ENCODE measurements at regions not wholly inside any gene's neighbourhood (a gene's known extent, or its start where the extent isn't known, plus 50 kb on each side); places are given as distances from the start of the nearest gene placed in this dataset.
"Not testable (repeated sequence)": the region's sequence is repeated elsewhere in the genome, so short reads cannot be mapped to it uniquely, and the experiment has no call there.

DNA sequence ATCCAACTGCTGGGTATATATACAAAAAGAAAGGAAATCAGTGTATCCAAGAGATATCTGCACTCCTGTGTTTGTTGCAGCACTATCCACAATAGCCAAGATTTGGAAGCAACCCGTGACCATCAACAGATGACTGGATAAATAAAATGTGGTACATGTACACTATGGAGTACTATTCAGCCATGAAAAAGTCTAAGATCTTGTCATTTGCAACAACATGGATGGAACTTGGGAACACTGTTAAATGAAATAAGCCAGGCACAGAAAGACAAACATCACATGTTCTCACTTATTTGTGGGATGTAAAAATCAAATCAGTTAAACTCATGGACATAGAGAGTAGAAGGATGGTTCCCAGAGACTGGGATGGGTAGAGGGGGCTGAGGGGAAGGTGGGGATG, 620.7 kb downstream of the RBFOX1 start:
- intact Hi-C loops (cut with micrococcal nuclease): no loop called here

DNA sequence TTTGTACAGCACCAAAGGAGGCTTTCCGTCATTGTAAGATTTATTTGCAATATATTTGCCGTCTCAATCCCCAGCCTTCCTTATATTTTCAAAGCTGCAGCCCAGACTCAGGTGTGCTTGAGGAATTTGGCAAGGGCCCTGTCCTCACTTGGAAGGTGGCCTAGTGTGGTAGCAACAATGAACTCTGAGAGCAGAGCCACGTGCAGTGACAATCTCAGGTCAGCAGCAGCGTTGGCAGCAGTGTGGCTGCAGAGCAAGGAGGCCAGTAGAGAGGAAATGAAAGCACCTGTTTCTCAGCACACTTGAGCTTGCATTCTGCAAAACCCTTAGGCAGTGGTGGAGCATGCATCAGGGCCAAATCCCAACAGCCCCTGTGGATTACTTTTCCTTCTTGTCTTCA, 613.5 kb downstream of the RBFOX1 start:
- no peak for DNase-seq
- intact Hi-C loops (cut with micrococcal nuclease): no loop called here
- ATAC-seq: no peak

More for the DNA sequence above, 620.7 kb downstream of the RBFOX1 start:
- ATAC-seq (no peak), DNase-seq (no peak)

- intact Hi-C loops (cut with micrococcal nuclease): no loop called here
- ATAC-seq (no peak), DNase-seq (no peak)
These were observed 605.5 kb downstream of the RBFOX1 start for GRCh38 chr16:7938175-7938574.

DNA sequence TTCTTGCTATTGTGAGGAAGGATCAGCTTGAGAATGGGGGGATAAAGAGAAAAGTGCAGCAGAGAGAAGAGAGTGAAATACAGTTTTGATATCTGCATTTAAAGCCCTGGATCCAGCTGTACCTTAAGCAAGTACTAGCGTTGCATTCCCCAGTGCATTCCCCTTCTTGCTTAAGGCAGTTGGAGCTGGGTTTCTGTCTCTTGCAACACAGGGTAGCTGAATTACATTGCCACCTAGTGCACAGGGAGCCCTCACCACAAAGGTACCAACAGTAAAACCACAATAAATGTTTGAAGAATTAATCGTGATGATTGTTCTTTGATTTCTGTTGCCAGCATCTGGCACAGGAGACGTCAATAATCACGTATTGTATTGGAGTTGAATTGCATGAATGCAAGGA, 588.7 kb downstream of the RBFOX1 start:
- intact Hi-C loops (cut with micrococcal nuclease): no loop called here
- DNase-seq: no peak
- ATAC-seq: no peak

- ATAC-seq (no peak), DNase-seq (no peak)
- intact Hi-C loops (cut with micrococcal nuclease): no loop called here
These were observed 587.1 kb downstream of the RBFOX1 start for GRCh38 chr16:7919782-7920181.

GRCh38 chr16:7914748-7915147, 582.1 kb downstream of the RBFOX1 start:
- ATAC-seq (no peak), DNase-seq (no peak)
- intact Hi-C loops (cut with micrococcal nuclease): no loop called here

DNA sequence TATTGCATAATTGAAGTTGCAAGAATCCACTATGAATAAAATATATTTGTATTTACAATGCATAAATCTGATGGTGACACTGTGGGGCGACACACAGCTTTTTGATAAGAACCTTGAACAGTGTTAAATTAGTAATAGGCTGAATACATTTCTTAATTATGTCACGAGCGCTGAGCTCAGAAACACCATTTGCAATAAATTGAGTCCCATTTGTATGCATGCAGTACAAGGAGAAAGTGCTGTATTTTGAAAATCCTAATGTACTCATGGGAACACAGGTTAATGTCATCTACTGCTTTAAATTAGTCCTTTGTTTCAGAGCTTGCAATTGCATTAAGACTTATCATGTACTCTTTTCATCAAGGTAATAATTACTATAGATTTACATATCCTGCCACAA, 579.5 kb downstream of the RBFOX1 start:
- ATAC-seq: no peak
- no peak for DNase-seq
- intact Hi-C loops (cut with micrococcal nuclease): no loop called here

- no peak for ATAC-seq
- intact Hi-C loops (cut with micrococcal nuclease): no loop called here
- no peak for DNase-seq
These were observed 577.5 kb downstream of the RBFOX1 start for GRCh38 chr16:7910116-7910515.

DNA sequence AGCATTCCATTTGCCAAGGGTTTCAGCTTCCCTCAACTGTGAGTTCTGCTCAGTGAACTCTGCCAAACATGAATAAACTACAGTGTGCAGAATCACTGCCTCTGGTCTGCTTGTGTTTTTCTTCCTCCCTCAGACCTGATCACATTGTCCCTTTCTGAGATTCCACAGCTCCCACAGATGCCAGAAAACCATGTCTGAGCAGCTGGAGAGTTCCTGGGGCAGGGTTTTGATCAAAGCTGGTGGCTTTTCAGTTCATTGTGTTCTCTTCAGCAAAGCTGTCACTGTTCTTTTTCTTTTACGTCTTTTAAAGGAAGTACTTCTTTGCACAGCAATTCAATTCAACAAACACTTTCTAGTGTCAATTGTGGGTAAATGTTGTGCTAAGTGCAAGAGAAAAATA, 555.8 kb downstream of the RBFOX1 start:
- DNase-seq (no peak), ATAC-seq (no peak)
- intact Hi-C loops (cut with micrococcal nuclease): no loop called here

DNA sequence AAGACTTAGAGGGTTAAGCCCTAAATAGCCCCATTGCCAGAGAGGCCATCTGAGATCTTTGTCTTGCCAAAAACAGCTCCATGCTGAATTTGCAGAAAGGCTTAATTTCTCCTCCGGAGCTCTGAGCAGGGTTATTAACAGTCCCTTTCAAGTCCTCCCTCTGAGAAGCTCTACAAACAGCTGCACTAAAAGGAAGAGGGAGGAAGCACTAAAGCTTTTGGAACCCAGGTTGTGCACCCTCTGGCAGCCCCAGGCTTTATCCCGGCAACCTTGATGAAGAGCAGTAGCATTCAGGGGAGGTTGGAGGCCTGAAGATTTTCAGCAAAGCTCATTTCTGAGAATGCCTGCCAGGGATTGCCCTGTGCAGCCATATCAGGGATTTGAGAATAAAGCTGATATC, 554.7 kb downstream of the RBFOX1 start:
- DNase-seq (no peak), ATAC-seq (no peak)
- intact Hi-C loops (cut with micrococcal nuclease): no loop called here

DNA sequence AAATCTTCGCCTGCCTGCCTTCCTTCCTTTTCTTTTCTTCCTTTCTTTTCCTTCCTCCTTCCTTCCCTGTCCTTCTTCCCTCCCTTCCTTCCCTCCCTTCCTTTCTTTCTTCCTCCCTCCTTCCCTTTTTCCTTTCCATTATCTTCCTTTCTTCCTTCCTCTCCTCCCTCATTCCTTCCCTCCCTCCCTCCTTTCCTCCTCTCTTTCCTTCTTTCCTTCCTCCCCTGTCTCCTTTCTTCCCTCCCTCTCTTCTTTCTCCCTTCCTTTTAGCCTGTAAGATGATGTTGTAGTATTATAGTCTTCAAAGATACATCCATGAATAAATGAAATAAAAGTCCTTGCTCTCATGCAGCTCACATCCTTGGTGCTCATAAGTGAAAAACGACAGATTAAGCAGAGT, 539.3 kb downstream of the RBFOX1 start:
- DNase-seq (no peak), ATAC-seq (no peak)
- intact Hi-C loops (cut with micrococcal nuclease): no loop called here

DNA sequence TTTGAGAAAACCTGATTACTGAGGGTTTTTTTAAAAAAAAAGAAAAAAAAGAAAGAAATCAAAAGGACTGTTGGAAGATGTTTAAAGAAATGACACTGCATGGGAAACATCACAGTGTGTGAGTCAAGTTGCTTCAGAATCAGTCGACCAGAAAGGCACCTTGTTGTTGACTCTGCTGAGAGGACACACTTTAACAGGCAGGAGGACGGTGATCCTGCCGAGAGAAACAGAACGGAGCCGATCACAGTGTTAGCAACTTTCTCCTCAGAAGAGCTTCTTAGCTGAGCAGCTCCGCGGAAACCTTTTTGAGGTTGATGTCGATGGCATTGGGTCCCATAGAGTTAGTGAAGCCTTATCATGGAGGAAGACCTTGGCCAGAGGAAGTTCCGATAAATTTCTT, 538.7 kb downstream of the RBFOX1 start:
- DNase-seq (no peak), ATAC-seq (no peak)
- intact Hi-C loops (cut with micrococcal nuclease): no loop called here

DNA sequence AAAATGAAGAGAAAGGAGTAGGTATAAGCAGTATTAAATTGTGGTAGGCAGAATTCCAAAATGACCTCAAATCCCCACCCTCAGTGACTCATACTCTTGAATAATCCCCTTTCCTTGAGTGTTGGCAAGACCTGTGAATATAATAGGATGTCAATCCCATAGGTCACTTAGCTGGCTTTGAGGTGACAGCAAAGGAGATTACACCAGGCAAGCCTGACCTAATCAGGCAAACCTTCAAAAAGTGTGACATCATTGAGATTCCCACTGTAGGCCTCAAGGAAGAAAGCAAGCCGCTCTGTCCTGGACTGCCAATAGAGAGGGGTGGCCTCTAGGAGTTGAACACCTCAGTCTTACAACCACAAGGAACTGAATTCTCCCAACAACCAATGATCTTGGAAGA, 535.2 kb downstream of the RBFOX1 start:
- ATAC-seq: no peak
- intact Hi-C loops (cut with micrococcal nuclease): no loop called here
- DNase-seq: no peak

- ATAC-seq (no peak), DNase-seq (no peak)
- intact Hi-C loops (cut with micrococcal nuclease): no loop called here
These were observed 533.5 kb downstream of the RBFOX1 start for GRCh38 chr16:7866144-7866543.

DNA sequence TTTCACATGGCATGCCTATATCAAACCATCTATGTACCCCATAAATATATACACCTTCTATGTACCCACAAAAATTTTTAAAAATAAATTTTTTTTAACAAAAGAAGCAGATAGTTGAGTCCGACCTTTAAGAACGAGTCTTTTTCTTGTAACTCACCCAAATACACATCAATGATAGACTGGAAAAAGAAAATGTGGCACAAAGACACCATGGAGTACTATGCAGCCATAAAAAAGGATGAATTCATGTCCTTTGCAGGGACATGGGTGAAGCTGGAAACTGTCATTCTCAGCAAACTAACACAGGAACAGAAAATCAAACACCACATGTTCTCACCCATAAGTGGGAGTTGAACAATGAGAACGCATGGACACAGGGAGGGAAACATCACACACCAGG, 532.7 kb downstream of the RBFOX1 start:
- ATAC-seq; intact Hi-C loops (cut with micrococcal nuclease); DNase-seq: not testable (repeated sequence)

GRCh38 chr16:7861891-7862582, 529.4 kb downstream of the RBFOX1 start:
- DNase-seq (no peak), ATAC-seq (no peak)
- intact Hi-C loops (cut with micrococcal nuclease): no loop called here

DNA sequence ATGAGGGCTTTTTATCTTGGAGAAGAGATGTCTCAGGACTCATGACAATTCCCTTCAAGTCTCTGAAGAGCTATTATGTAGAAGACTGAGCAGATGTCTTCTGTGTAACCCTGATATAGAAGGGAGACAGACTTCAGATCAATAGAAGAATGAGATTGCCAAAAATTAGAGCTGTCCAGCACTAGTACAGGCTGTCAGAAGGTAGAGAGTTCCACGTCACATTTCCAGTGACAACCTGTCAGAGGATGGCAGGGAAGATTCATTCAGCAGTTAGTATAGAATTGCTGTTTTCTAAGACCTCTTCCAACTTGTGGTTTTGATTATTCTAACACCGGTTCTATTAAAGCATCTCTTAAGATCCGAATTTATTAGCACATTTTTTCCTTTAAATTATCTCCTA, 520.6 kb downstream of the RBFOX1 start:
- ATAC-seq (no peak), DNase-seq (no peak)
- intact Hi-C loops (cut with micrococcal nuclease): no loop called here

- intact Hi-C loops (cut with micrococcal nuclease): no loop called here
- ATAC-seq: no peak
- DNase-seq: no peak
These were observed 517.2 kb downstream of the RBFOX1 start for GRCh38 chr16:7849841-7850240.

- no peak for ATAC-seq
- intact Hi-C loops (cut with micrococcal nuclease): no loop called here
- no peak for DNase-seq
These were observed 510.6 kb downstream of the RBFOX1 start for GRCh38 chr16:7843261-7843660.

GRCh38 chr16:7839568-7839967, 506.9 kb downstream of the RBFOX1 start:
- intact Hi-C loops (cut with micrococcal nuclease): no loop called here
- no peak for DNase-seq
- no peak for ATAC-seq

DNA sequence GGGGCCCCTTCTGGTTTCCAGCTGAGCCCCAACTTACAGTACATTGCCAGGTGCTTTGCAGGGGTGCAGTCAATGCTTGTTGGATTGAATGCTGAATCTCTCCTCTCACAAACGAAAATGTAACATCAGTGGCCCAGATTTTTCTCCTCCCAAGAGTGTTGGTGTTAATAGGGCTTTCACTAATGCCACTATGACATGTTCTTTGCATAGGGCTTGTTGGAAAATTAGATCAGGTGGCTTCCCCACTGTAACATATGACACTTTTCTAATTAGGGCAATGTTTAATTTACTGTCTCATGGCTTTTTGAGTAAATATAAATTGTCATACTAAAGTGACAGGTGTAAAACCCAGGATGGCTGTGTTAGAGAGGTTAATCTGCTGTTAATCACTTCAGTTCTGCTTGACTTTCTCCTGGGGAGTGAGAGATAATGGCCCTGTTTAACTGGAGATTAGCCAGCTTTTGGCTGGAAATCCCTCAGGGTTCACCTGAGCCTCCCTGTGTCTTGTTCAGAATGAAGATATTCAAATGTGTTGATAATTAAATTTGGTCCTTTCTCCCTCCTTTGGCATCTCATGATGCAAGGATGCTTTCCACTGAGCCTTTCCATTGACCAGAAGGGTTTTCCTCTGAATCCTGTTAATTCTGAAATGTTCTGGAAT, 502.3 kb downstream of the RBFOX1 start:
- DNase-seq: no peak
- intact Hi-C loops (cut with micrococcal nuclease): no loop called here
- no peak for ATAC-seq

Measured in left ventricle myocardium superior (tissue), 1 donor.